ENCODE measurements at regions not wholly inside any gene's neighbourhood (a gene's known extent, or its start where the extent isn't known, plus 50 kb on each side); places are given as distances from the start of the nearest gene placed in this dataset.

DNA sequence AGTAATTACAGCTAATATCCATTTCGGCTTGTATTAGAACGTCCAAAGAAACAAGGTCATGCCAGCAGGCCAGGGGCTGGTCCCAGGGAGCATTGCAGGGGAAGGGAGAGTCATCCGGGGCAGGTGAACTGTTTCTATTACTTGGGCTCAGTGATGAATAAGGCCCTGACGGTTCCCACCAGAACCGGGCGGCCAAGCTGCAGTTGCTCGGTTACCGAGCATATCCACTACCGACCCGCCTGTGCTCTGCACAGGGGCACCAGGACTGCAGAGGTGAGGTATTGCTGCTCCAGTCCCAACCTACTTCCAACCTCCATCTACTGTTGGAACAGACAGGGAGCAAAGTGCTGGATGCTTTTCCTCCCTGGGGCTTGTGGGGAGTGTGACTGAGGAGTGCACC, 295.5 kb downstream of the MAF start:
- TF ChIP-seq, protein P1, sequence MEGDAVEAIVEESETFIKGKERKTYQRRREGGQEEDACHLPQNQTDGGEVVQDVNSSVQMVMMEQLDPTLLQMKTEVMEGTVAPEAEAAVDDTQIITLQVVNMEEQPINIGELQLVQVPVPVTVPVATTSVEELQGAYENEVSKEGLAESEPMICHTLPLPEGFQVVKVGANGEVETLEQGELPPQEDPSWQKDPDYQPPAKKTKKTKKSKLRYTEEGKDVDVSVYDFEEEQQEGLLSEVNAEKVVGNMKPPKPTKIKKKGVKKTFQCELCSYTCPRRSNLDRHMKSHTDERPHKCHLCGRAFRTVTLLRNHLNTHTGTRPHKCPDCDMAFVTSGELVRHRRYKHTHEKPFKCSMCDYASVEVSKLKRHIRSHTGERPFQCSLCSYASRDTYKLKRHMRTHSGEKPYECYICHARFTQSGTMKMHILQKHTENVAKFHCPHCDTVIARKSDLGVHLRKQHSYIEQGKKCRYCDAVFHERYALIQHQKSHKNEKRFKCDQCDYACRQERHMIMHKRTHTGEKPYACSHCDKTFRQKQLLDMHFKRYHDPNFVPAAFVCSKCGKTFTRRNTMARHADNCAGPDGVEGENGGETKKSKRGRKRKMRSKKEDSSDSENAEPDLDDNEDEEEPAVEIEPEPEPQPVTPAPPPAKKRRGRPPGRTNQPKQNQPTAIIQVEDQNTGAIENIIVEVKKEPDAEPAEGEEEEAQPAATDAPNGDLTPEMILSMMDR (IDR thresholded peaks at IDR 0.05; ENCODE audit: low read depth, low read length, missing control alignments) = no peak
- DNase-seq (ENCODE audit: low read depth) = no peak
- no peak overlapping the region for H3K4me3 ChIP-seq (ENCODE audit: low read depth, low read length)

DNA sequence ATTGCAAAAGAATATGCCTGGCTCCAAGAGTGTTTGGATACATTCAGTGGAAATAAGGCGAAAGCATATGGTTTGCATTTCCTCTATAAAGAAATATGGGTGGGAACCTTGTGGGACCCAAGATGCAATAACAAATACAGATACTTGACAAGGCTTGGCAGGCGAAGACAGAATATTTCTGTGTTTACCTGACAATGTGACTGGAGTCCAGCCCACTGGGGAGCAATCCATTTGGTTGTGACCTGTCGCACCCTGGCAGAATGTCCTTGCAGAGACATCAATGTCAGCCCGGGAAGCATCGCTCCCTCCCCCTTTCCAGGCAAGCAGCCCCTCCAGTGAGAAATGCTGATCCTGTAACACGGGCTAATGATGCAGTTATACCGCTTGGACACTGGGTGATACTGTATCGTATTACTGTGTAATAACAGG, 296.6 kb downstream of the MAF start:
- no peak overlapping the region for H3K4me3 ChIP-seq (ENCODE audit: low read depth, low read length)
- TF ChIP-seq, protein P1 (IDR thresholded peaks at IDR 0.05; ENCODE audit: low read depth, low read length, missing control alignments) = no peak
- no peak for DNase-seq (ENCODE audit: low read depth)

DNA sequence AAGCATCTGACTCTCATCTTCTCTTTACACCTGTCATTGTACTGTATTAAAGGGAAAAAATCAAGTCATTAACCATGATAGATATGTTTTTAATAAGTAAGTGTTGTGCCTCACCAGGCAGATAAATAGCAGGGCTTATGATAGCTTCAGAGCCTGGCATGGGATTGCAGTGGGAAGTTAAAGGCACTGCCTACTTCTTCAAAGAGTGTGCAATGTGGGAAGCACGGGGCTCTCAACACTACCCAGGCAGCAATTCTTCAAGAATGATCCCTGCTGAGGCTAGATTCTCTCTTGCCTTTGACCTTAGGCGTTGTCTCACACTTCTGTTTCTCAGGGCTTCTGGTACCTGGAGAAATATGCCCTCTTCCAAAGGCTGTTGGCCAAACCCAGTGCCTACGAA, 297.3 kb downstream of the MAF start:
- TF ChIP-seq, protein P1 (IDR thresholded peaks at IDR 0.05; ENCODE audit: low read depth, low read length, missing control alignments) = no peak
- no peak overlapping the region for H3K4me3 ChIP-seq (ENCODE audit: low read depth, low read length)
- no peak for DNase-seq (ENCODE audit: low read depth)

DNA sequence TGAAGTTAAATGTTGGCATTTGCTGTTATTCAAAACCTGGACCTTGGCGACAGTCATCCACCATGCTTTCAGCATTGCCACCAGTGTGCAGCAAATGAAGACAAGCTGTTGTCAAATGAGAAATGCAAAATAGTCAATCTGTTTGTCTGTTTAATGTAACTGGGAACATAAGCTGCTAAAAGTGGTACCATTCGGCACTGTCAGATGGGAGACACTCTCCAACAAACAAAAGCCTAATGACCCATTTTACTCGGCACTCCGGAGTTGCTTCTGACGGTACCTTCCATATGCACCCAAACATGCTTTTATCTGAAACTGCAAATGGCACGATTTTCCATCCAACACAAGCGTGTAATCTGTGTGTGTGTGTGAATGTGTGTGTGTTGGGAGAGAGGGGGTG, 297.8 kb downstream of the MAF start:
- DNase-seq (ENCODE audit: low read depth) = no peak
- H3K4me3 ChIP-seq (ENCODE audit: low read depth, low read length) = no peak overlapping the region
- TF ChIP-seq, protein P1 (IDR thresholded peaks at IDR 0.05; ENCODE audit: low read depth, low read length, missing control alignments) = no peak

DNA sequence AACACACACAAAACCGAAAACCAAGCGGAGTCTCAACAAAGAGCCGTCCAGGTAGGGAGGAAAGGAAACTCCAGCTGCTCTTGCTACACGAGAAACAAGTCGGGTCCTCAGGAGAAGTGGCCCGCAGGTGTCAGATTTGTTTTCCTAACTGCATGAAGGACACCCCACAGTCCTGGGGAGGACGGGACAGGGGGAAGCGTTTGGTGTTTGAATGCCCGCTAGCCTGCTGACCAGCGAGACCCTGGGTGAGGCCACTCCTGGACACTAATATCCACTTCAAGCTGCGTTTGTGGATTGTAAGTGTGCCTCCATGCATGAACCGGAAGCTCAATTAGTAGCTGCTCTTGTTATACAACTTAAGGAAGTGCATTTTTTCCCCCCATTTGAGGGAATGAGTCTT, 299.5 kb downstream of the MAF start:
- no peak for DNase-seq (ENCODE audit: low read depth)
- TF ChIP-seq, protein P1 (IDR thresholded peaks at IDR 0.05; ENCODE audit: low read depth, low read length, missing control alignments) = no peak
- no peak overlapping the region for H3K4me3 ChIP-seq (ENCODE audit: low read depth, low read length)

DNA sequence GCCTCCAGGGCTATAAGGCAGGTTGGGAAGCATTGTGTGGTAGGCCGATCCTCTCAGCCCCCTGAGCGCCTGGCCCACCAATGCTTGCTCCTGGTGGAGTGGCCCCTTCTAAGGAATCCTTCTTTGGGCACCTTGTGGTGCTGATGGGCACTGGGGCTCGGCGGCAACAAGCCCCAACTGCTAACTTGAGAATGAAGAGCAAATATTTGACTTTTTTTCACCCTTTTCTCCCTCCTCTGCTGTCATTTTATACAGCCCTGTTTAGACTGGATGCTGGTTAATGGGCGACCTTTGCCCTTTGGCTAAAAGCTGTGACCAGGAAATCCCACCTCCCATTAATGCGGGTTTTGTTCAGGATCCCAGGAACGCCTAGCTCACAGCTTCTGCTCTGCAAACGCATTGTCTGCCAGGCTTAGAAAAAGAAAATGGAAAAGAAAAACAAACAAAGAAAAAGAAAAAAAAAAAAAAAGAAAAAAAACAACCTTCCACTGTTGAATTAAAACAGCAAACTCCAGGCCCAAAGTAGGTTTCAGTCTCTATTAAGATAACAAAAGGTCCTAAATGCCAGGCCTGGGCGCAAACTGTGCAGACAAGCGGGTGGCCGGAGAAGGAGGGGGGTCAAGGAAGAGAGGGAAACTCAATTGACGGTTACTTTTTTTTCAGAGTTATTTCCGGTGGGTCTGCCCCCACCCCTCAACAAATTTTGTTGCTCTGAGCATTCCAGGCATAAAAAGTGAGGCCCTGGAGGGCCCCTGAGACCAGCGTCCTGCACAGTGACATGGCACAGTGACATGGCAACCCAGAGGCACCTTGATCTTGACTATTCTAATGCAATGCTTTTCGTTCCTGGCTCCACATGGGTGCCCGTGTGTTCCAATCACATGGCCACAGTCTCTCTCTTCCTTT, 301.4 kb downstream of the MAF start:
- H3K4me3 ChIP-seq (ENCODE audit: low read depth, low read length) = no peak overlapping the region
- TF ChIP-seq, protein P1 (IDR thresholded peaks at IDR 0.05; ENCODE audit: low read depth, low read length, missing control alignments) = no peak
- DNase-seq (ENCODE audit: low read depth) = no peak

DNA sequence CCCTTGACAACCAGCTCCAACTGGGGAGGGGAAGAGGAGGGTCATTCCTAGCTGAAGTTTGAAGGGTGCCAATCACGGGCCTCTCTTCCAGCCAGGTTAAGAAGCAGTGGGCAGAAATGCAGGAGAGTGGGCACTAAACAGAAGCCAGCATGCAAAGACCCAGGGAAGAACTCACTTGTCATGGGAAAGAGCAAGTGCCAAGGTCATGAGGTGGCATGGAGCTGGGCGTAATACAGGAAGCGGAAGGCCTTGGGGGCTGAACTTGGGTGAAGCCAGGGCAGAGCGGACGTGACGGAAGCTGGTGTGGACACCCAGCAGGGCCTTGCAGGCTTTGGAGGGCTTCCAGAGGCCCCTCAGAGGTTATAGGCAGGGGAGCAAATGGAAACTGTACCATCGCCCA, 302.1 kb downstream of the MAF start:
- DNase-seq (ENCODE audit: low read depth) = no peak
- H3K4me3 ChIP-seq (ENCODE audit: low read depth, low read length) = no peak overlapping the region
- TF ChIP-seq, protein P1 (IDR thresholded peaks at IDR 0.05; ENCODE audit: low read depth, low read length, missing control alignments) = no peak

Data from GM12864 (cell line).